ENCODE measurements at regions not wholly inside any gene's neighbourhood (a gene's known extent, or its start where the extent isn't known, plus 50 kb on each side); places are given as distances from the start of the nearest gene placed in this dataset.

DNA sequence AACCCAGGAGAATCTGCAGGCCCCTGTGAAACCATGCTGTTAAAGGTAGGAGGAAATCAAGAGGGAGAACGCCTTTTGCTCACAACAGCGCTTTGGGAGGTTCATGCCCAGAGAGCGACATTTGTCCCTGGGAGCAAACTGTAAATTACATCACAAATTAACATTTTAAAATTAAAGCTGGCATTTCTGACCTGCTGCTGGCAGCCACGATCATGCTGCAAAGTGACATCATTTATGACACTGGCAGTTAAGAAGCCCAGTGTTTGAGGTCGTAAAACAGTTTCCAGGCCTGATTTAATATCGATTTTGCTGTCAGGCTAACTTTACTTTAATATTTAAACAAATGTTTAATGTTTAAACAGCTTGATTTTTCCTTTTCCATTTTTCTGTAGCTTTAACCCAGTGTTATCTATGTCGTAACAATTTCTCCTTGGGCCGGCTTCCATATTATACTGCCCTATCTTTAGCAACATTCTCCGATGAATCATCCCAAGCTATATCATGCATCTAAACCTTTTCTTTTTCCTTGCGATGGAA is 86.5 kb upstream of the NPVF start:
- no peak for DNase-seq (ENCODE audit: low spot score)

DNA sequence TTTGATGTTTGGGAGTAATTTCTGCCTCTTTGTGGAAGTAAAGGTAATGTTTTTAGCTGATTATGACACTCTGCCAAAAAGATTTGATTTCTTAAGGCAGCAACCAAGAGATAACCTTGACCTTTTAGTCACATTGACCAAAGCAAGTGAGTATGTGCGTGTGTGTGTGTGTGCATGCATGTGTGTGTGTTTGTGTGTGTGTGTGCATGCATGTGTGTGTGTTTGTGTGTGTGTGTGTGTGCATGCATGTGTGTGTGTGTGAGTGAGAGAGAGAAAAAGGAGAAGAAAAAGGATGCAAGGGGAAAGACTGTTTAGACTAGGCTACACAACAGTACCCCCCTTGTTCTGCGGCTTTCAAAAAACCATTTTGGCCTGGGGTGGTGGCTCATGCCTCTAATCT is 88.1 kb upstream of the NPVF start:
- no peak for DNase-seq (ENCODE audit: low spot score)

DNA sequence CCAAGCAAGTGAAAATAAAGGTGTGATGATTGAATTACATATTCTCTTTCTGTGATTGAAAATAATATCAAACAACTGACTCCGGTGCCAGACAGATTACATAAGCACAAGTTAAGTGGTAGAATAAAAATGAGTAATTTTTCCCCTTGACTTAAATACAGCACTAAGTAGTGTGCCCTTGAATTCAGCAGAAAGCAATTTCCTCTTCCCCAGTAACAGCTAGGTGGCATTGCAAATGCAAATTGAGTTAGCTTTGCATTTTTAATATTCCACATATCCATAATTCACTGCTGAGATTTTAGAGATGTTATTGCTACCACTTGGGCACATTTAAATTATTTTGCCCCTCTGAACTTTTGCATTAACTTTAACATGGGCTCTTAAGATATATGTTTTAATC is 89.8 kb upstream of the NPVF start:
- no peak for DNase-seq (ENCODE audit: low spot score)

DNA sequence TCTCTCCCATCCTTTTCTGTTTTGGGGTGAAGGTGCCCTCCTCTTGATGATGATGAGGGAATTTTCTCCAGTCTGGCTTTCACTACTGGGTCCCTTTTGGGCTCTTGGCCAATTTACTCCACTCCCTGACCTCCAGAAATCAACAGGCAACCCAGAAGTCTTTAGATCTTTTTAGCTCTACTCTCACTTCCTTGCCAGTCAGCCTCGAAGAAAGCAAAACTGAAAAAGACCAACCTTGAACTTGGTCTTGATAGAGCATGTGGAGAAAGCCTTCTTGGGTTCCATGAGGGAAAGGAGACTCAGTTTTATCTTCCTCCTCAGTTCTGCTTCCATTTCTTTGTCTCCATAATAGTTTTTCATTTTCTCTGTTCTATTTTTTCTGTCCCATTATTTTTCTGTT is 91.4 kb upstream of the NPVF start:
- DNase-seq (ENCODE audit: low spot score), result no peak

DNA sequence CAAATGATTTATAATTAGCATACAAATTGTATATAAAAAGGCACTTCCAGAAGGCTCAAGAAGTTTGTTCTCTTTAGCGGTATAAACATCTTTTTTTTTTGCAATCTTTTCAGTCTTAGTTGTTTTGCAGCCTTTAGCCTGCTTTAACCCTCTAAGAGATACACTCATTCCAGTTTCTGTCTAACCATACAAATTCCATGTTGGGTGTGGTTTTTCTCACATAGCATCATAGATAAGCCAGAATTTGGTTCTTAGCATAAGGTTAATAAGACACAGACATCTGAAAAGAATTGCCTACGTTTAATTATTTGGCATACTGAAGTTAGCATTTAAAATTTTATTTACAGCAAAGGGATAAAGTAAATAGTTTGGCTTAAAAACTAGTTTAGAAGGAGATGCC is 92.5 kb upstream of the NPVF start:
- DNase-seq (ENCODE audit: low spot score), result no peak

DNA sequence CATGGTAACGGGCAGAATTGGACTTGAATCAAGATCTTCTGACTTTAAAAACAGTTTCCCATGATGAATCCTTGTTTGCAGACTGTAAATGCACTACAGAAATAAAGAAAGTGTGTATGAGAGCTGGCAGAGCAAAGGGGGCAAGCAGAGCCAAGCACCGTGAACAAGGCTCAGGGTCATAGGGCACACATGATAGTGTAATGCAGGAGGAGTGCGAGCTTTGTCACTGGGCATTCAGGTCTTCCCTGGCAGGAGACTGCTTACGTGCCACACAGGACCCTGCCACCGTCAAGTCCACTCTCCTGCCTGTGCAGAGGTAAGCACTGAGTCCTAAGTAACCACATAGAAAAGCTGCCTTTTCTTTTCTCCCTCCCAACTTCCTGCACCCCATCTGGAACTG is 93.1 kb upstream of the NPVF start:
- DNase-seq (ENCODE audit: low spot score), result no peak

DNA sequence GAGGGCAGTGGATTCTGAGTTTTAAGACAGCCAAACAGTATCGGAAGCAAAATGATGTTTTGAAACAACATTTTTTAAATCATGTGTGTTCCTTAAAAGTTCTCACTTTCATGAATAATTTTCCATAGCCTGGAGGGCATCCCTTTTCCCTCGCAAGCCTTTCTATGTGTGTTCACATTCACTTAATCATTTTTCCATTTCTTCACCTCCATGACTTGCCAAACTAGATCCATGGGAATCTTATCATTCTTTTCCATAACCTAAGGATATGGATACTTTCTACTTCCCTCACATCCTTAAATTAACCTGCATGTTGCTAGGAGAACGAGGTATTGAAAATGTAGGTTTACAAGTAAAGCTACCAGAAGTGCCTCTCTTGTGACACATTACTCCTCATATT is 94.2 kb upstream of the NPVF start:
- DNase-seq (ENCODE audit: low spot score), result no peak

DNA sequence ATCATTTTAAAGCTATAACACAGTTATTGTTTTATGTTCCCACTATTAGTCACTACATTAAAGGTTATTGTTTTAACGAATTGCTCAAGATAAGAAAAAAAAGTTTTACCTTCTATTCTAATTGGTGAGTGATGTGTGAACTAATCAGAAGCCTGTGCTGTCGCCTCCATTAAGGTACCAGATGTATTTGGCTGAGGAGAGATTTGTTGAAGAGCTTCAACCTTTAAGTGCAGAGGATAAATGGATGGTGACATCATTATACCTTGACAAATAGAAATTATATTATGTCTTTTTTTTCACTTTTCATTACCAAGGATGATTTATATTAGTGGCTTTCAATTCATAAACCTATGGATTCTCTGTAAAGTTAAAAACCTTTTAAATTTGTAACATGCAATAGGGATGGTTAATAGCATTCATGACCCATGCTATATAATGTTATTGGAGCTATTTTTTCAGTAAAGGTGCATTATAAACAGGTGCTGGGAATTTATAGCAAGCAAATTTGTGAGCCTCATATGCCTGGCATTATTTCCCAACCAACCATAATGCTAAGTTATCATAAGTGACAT is 97.0 kb upstream of the NPVF start:
- DNase-seq (ENCODE audit: low spot score), result no peak

DNA sequence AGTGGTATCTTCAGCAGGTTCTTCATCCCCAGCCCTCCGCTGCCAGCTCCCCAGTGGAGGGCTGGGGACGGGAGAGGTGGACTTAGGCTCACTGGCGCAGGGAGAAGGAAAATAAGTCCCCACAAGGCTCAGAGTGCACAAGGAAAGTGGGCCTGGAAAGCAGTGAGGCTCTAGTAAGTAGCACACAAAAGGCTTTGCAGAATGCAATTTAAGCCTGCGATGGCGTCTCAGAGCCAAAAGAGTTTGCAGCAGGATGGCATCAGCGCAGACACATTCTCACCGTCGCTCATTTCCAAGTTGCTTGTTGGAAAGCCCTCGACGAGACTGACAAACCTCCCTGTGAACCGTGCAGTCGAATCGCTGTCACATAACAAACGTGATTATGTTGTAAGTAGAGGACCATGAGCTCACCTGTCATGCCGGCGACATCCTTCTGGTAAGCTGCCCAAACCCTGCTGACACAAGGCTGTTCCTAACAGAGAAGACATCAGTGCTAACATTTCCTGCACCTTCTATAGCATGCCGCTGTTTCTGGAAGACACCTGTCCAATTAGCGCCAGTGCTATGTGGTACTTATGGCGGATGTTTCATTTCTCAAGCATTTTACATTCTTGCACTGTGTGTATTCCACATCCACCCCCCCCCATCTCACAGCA is 98.3 kb upstream of the NPVF start:
- no peak for DNase-seq (ENCODE audit: low spot score)

DNA sequence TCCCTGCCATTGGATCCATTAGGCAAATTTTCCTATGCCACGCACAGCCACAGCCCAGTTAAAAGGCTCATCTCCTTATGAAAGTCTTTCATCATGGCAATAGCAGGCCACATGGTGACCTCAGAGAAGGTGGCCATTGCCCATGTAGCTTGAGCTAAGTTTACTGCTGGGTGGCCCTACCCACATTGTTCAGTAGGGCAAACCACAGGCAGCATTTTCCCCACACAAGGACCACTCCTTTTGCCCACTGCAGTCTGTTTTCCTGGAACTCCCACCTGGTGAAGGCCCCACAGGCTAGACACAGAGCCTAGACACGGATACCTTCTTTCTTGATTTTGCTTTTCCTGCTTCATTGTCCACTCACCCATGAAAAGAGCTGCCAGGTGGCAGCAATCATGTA is 101.5 kb upstream of the NPVF start:
- DNase-seq (ENCODE audit: low spot score), result no peak

DNA sequence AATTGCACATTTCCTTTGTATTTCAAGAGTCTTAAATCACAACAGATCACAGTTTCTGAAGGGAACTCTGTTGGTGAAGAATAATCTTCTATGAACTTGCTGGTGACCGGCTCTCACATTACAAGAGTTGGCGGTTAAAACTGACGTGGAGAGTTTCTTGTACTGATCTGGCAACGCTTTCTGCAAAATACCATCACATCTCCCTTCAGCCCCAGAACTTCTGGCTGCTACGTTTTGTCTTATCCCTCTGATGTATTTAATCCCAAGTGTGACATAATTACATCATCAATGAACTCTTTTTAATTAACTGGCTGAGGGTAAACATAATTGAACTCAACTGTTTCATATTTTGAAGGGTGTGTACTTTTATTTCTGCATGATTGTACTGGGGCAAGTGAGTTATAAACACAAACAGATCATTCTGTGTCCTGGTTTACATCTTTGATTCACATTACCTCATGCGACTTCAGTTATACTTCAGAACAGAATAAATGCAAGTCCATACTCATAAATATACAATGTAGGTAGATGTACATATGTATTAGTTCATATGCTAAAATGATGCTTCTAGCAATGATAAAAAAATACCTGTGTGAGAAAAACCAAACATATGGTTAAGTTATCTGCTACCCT is 105.1 kb upstream of the NPVF start:
- DNase-seq (ENCODE audit: low spot score), result no peak

DNA sequence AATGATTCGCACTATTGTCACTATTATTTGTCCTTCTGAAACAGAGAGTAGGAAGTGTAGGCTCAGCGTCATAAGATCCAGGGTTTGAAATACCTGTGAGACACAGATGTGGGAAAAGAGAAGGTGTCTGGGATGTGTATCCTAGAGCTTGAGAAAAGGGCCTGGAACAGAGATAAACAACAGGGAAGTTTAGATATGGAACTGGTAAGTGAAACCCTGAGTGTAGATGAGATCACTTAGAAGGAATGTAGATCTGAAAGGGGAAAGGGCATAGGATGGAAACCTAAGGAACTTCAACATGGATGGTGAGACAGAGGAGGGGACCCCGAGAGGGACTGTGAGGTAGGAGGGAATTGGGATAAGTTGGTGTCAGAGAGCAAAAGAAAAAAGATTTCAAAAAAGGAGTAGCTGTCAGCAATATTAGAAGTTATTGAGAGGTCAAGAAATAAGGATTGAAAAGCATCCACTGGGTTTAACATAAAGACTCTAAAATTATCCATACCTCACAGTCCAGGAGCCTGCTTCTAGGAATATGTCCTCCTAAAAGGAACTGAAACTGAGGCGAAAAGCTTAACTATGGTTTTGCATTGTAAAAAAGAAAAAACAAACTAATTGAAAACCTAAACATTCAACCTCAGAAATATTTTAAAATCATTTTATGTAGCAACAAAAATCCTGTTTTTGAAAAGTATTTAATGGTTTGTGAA is 119.2 kb upstream of the NPVF start:
- DNase-seq (ENCODE audit: low spot score), result no peak

DNA sequence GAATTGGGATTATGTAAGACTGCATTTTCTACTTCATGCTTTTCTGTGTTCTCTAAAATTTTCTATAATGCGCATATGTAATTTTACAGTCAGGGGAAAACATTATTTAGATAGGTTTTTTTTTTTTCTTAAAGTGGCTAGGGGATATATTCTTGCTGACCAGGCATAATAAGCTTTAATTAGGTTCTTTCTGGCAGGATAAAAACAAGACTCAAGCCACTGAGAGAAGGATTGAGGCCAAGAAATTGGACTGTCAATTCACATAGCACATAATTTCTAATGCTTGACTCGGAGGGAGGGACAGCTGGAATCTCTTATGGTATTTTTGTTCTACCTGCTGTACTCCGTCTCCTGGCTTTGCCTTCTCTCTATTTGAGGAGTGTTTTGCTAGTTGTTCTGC is 119.8 kb upstream of the NPVF start:
- no peak for DNase-seq (ENCODE audit: low spot score)

DNA sequence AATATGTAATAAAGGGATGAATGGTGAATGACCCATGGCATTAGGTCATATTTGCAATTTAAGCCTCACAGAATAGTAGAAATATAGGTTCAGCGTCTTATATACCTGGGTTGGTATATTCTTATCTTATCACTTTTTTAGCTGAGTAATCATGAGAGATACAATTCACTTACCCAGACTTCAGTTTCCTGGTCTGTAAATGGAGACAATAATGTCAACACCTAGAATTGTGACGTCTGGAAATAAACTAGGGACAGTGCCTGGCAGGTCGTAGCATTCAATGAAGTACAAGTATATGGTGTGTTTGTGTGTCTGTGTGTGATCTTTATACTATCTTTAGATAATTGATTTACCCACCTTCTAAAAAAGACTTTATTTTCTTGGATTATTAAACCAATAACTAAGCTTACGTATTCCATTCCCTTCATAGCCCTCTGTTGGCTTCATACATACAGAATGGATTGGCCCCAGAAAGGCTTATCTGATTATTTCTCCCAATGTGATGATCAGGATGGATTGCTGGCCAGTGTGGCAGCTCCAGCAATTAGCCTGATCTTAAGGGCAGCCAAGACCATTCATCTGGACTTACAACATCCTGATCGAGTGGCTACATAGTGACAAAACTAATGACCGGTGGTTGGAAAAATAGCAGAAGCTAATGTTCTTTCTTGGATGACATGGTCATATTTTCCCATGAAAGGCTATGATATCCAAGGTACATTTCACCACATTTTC is 121.2 kb upstream of the NPVF start:
- DNase-seq (ENCODE audit: low spot score), result no peak

DNA sequence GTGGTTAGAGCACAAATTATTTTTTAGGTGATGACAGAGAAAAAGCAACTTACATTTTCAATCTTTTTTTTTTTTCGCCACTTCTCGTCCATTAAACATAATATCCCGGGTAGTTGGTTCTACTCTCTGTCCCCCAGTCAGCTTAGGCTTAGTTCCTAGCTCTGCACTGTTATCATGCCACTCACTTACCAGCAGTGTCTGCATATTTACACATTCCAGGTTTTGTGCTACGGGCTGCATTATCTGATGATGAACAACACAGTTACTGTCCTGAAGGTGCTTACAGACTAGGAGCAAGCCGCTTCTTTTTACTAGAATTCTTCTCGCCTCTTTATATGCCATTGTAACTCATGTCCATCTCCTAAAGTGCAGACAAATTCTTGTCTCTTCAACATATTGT is 121.8 kb upstream of the NPVF start:
- DNase-seq (ENCODE audit: low spot score), result no peak

DNA sequence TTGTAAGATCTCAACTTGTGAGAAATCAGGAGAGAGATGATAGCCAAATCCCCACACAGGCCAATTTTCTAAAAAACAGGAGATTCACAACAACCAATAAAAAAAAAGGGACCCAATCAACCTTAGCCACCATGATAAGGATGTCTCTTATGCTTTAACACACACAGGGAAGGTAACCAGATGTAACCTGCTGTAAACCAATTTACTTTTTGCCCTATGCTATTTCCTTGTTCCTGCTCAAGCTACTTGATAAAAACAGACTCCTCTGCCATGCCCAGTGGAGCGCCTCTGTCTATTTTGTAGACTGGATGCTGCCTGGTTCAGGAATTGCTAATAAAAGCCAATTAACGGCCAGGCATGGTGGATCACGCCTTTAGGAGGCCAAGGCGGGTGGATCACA is 123.5 kb upstream of the NPVF start:
- no peak for DNase-seq (ENCODE audit: low spot score)

DNA sequence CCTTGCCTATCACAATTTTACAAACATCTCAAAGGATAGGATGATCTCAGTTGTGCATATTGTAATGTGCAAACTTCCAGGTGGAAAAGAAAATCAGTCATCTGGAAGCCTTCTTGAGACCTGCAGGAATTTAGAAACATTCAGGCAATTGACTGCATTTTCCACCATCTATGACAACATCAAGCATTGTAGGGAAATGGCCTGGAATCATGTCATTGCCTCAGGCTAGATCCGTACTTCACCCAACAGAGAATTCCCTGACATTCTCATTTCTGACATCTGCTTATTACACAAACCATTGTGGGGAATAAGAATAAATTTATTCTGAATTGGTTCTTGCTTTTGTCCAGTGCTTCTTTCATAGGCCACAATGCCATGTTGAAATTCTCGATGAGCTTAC is 124.9 kb upstream of the NPVF start:
- no peak for DNase-seq (ENCODE audit: low spot score)

DNA sequence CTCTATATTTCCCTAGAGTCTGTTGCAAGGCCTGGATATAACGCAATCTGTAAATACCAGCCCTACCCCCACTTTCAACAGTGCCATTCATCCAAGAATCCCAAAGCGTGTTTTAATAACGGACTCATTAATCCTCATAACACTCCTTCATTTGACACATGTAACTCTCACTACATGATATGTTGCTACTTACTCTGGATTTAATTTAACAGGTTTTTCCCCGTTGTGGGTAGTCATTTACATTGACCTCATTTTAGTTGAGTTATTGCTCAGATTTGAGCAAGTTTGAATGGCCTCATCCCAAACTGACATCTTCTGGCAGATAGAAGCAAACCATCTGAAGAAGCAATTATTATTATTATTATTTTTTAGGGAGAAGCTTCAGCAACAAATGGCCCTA is 125.4 kb upstream of the NPVF start:
- no peak for DNase-seq (ENCODE audit: low spot score)

DNA sequence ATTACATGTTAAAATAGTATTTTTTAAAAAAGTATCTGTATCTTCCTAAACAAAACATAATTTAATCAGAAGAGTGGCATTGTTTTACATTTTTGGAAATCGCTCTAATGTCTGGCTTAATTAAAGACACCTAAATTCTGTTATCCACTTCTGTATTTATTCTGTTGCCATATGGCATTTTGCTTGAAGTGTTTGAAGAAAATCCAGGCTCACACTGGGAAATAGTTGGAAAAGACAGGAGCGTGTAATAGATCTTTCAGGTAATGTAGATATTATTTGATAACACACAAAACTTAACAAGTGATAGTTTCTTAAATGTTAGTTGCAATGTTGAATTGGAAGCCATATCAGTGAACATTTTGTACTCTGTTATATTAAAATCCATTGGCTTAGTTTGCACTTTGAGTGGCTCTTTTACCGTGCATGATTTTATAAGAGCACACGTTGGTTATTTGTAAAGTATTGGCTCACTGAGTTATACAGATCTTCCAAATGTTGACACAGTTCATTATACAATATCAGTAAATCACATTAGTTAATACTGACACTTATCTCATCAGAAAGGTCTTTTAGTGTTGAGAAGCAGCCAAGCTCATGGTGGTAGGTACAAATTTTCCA is 128.4 kb upstream of the NPVF start:
- DNase-seq (ENCODE audit: low spot score), result no peak

DNA sequence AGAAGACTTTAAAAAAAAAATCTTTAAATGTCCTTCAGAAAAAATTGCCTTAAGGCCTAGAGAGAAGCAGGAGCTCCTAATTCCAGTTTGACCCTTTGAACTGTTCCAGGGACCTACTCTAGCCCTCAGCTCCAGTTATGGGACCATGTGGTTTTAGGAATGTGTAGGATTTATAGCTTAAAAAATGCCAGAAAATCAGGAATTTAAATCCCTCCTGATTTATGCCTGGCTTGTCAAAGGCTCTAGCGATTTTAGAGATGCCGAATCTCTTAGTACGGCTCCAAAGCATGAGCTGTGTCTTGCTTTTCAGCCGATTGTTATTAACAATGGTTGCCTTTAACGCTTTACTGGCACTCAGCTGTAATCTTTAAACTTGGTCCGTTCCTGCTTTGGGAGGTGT is 130.6 kb upstream of the NPVF start:
- DNase-seq (ENCODE audit: low spot score), result no peak

DNA sequence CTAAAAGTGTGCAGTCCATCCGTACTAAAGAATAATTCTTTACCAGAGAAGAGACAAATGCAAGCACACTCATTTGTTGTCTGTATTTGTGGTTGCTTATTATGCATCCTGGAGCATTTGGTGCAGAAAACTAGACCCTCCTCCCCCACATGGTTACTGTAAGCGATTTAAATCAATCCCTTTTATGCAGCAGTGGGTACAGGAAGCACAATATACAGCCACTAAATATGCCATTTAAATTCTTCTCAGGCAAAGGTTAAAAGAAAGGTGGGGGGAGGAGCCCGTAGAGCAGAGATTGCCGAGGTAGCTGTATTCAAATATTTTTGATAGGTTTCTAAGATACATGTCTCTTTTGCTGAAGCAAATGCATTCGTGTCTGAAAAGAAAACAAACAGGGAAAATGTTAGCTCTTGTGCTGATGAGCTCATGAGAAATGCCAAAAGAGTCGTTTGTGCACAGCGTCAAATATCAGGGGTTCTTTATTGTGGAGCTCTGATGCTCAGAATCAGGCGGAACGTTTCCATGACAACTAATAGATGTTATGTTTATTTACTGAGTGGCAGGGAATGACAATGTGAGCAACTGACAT is 131.3 kb upstream of the NPVF start:
- DNase-seq (ENCODE audit: low spot score), result no peak

DNA sequence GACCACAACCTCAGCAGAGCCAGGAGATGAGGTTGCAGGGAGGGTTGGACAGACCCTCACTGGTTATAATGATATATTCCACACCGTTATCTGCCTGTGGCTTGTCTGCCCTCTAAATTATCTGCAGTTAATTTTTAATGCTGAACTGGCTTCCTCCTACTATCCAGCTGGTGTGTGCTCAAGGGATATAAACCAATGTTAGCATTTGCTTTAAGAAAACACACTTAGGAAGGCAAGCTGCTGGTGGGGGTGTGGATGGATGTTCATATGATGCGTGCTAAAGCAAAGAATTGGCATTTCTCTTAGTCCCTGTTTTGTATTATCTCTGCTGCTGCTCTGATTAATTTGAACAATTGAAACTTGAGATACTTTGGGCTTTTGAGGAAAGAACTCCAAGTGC is 132.2 kb upstream of the NPVF start:
- DNase-seq (ENCODE audit: low spot score), result no peak
